ENCODE measurements at regions not wholly inside any gene's neighbourhood (a gene's known extent, or its start where the extent isn't known, plus 50 kb on each side); places are given as distances from the start of the nearest gene placed in this dataset.

DNA sequence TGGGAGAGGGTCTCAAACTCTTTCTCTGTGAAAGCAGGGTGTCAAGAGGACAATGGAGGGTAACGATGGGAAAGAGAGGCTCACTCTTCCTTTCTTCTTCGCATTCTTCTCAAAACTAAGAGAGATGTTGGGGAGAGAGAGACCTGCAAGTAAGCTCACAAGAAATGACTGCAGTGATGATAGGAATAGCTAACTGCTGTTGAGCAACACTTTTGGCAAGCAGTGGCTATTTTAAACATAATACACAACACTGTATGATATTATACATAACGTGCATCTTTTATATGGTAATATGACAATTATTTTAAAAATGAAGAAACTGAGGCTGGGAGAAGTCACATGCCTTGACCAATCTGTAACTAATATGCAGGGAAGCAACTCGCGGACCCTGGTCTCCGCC lies 247.5 kb downstream of the CMPK2 start:
- CTCF ChIA-PET: no interaction called here
- H3K4me3 Mint-ChIP-seq: no peak overlapping the region
- H3K9me3 Mint-ChIP-seq: peaks cover 3% of the 10 kb centered on the region
- H3K4me1 Mint-ChIP-seq: no peaks in the 10 kb centered on the region
- no peak for DNase-seq
- H3K27ac Mint-ChIP-seq: no peak overlapping the region
- no peaks in the 10 kb centered on the region for H3K36me3 Mint-ChIP-seq (ENCODE audit: low read depth)
- POLR2A ChIA-PET: no interaction called here
- H3K27me3 Mint-ChIP-seq: no peaks in the 10 kb centered on the region

DNA sequence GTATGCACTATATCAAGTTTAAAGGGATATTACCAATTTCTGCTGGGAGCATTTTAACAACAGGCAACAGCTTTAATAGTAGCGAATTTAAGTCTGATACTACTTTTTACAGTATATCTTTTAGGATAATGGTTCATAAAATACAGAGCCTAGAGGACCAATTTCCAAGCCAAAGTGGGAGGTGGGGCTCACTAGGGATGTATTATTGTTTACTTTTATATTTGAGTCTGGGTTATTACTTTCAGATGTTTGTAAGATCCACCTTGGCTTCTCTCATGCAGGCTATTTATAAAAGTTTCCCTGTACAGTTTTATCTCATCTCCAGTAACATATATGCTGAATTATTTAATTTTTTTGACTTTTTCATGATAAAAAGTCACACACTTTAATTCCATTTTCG lies 242.0 kb downstream of the CMPK2 start:
- no peaks in the 10 kb centered on the region for H3K9me3 Mint-ChIP-seq
- no peaks in the 10 kb centered on the region for H3K36me3 Mint-ChIP-seq (ENCODE audit: low read depth)
- H3K4me1 Mint-ChIP-seq: no peaks in the 10 kb centered on the region
- H3K4me3 Mint-ChIP-seq: no peak overlapping the region
- ChIA-PET CTCF (no interaction called here), POLR2A (no interaction called here)
- no peaks in the 10 kb centered on the region for H3K27me3 Mint-ChIP-seq
- no peak for DNase-seq
- H3K27ac Mint-ChIP-seq: no peak overlapping the region

DNA sequence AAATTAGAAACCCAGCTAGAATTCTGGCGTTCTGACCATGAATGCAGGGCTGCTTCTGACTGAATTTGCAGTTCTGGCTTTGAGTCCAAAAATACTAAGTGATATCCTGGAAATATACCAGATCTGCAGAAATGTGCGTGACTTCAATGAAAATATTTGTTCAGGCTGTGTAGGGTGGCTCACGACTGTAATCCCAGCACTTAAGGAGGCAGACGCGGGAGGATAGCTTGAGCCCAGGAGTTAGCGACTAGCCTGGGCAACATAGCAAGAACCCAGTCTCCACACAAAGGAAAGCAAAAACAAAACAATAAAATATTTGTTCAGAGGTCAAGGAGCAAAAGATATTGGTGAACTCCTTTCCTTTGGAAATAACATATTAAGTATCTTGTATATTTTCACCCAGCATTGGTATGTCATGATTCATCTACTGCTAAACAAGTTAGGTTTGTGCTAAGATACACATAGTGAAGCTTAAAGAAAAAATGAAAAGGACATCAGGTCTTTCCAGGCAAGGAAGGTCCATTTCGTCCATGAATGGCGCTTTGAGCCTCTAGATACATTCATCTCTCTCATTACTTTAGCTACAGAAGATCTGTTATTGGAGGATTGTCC lies 239.2 kb downstream of the CMPK2 start:
- Mint-ChIP-seq H3K27ac (no peak overlapping the region), H3K4me3 (no peak overlapping the region)
- CTCF ChIA-PET: no interaction called here

DNA sequence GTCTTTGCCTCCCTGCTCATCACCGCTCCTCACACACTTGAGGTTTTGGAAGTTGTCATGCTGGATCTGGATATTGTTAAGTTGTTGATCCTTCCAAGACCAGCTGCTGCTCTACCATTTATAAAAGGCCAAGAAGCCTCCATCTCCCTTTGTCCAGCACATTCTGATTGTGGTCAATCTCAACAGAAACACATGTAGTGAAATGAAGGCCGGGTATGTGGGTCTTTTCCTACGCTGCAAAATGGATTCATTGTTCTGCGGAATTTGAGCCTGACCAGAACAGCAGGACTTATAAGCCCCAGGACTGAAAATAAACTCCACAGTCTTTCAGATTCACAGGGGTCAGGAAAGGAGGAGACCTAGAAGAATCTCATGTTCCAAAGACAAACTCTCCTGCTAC lies 238.4 kb downstream of the CMPK2 start:
- ChIA-PET CTCF (no interaction called here), POLR2A (no interaction called here)
- Mint-ChIP-seq H3K27ac (no peak overlapping the region), H3K36me3 (ENCODE audit: low read depth) (no peaks in the 10 kb centered on the region), H3K27me3 (no peaks in the 10 kb centered on the region), H3K4me3 (no peak overlapping the region), H3K4me1 (no peaks in the 10 kb centered on the region), H3K9me3 (no peaks in the 10 kb centered on the region)
- no peak for DNase-seq

More for the DNA sequence above, 239.2 kb downstream of the CMPK2 start:
- no peak for DNase-seq
- POLR2A ChIA-PET: no interaction called here
- Mint-ChIP-seq H3K36me3 (ENCODE audit: low read depth) (no peaks in the 10 kb centered on the region), H3K27me3 (no peaks in the 10 kb centered on the region), H3K9me3 (no peaks in the 10 kb centered on the region), H3K4me1 (no peaks in the 10 kb centered on the region)

DNA sequence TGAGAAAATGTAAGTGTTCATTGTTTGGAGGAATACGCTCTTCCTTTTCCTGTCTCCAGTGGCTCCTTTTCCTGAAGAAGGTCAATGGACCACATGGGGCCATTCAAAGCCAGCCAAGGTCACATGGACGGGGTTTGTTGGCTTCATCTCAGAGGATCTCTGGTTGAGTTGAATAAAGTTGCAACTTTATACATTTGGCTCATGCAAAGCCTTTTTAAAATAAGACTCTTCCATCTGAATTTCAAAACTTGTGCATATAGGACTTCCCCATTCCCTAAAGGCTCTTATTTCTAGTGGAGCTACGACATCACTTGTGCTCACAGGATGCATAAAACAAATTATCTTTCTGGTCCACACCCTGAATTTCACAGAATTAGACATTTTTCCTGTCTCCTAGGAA lies 235.5 kb downstream of the CMPK2 start:
- ChIA-PET CTCF (no interaction called here), POLR2A (no interaction called here)
- no peak overlapping the region for H3K27ac Mint-ChIP-seq
- no peaks in the 10 kb centered on the region for H3K4me1 Mint-ChIP-seq
- no peaks in the 10 kb centered on the region for H3K36me3 Mint-ChIP-seq (ENCODE audit: low read depth)
- no peak for DNase-seq
- H3K27me3 Mint-ChIP-seq: no peaks in the 10 kb centered on the region
- no peaks in the 10 kb centered on the region for H3K9me3 Mint-ChIP-seq
- H3K4me3 Mint-ChIP-seq: no peak overlapping the region

DNA sequence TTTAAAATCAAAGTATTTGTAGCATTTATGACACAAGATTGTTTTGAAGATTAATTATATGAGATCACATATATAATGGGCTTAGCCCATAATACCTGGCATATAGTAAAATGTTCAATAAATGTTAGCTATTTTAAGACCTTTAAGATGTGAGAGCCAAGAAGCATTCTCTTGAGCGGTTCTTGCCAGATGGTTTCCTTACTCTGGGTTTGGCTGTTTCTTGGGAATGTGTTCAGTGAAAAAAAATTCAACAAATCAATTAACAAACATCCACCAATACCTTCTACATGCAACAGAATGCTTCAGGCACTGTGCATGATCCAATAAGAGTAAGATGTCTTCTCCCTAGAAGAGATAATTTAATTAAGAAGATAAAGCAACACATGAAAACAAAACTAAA lies 230.4 kb downstream of the CMPK2 start:
- no peaks in the 10 kb centered on the region for H3K4me1 Mint-ChIP-seq
- H3K36me3 Mint-ChIP-seq (ENCODE audit: low read depth): no peaks in the 10 kb centered on the region
- POLR2A ChIA-PET: no interaction called here

DNA sequence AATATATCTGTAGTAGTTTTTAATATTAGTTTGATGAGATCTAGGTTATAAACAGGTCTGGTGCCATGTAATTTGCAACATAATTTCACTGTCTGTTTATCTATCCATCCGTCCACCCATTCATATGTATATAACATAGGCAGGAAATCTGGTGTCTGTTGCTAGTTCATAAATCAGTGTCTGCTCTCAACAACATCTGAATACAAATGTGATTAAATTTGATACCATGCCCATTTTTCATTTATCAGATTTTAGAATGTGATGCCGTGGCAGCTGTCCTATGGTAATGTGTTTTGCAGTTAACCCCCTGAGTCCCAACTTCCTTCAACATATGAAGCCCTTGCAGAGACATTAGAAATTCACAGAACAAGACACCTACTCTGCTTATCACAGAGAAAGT lies 228.4 kb downstream of the CMPK2 start:
- Mint-ChIP-seq H3K9me3 (no peaks in the 10 kb centered on the region), H3K4me3 (no peak overlapping the region), H3K27ac (no peak overlapping the region), H3K4me1 (no peaks in the 10 kb centered on the region), H3K36me3 (ENCODE audit: low read depth) (no peaks in the 10 kb centered on the region), H3K27me3 (no peaks in the 10 kb centered on the region)
- ChIA-PET POLR2A (no interaction called here), CTCF (no interaction called here)
- DNase-seq: no peak

More for the DNA sequence above, 230.4 kb downstream of the CMPK2 start:
- CTCF ChIA-PET: no interaction called here
- H3K9me3 Mint-ChIP-seq: no peaks in the 10 kb centered on the region
- no peak overlapping the region for H3K4me3 Mint-ChIP-seq
- H3K27ac Mint-ChIP-seq: no peak overlapping the region
- no peaks in the 10 kb centered on the region for H3K27me3 Mint-ChIP-seq
- DNase-seq: no peak

DNA sequence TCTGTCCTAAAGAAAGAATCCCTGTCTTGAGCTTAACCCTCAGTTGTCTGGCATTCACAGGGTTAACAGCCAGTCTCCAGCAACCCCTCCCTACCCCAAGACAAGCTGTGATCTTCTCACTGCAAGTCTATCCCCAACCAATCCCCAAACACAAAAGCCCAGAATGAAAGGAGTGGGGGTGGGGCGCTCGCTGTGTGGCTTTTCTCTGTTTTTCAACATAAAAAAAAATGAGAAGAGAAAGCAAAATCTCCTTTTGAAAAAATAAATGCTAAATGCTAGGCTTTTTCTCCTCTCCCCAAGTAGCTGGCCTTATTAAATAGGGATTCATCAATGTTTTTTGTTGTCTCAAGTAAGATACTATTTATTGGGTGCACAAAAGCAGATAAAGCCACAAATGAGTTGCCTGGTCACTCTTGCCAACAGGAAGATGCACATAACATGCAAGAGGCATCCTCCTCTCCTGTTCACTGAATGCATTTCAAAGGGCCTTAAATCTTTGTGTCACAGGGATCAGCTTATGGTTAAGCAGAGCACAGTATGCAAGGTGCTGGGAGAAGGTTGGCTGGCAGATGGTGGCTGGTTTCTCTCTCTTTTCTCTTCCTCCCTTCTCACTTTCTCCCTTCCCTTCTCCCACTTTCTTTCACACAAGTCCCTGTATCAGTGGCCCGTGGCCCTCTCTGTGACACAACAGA lies 225.6 kb downstream of the CMPK2 start:
- no peaks in the 10 kb centered on the region for H3K9me3 Mint-ChIP-seq
- CTCF ChIA-PET: no interaction called here

DNA sequence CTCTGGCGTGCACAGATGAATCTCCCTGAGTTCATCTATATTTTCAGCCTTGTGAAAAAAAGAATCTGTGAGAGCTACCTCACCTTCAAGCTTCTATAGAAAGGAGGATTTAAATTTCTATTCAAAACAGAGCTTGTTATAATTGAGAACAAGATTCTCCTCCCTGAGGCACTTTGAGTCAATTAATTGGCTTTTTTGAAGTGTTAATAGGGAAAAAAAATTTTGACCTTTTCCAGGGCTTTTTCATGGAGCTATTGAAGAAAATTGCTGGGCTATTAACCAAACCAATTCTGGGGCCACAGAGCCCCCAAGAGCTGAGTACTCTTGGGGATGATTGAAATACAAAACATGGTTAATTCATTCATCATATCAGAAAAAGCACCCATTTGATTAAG lies 225.1 kb downstream of the CMPK2 start:
- POLR2A ChIA-PET: no interaction called here
- DNase-seq: no peak
- no peak overlapping the region for H3K27ac Mint-ChIP-seq
- H3K9me3 Mint-ChIP-seq: no peaks in the 10 kb centered on the region
- CTCF ChIA-PET: no interaction called here
- no peaks in the 10 kb centered on the region for H3K36me3 Mint-ChIP-seq (ENCODE audit: low read depth)
- no peaks in the 10 kb centered on the region for H3K4me1 Mint-ChIP-seq
- H3K4me3 Mint-ChIP-seq: no peak overlapping the region
- H3K27me3 Mint-ChIP-seq: no peaks in the 10 kb centered on the region

More for the DNA sequence above, 225.6 kb downstream of the CMPK2 start:
- no peaks in the 10 kb centered on the region for H3K36me3 Mint-ChIP-seq (ENCODE audit: low read depth)
- H3K27me3 Mint-ChIP-seq: no peaks in the 10 kb centered on the region
- H3K27ac Mint-ChIP-seq: no peak overlapping the region
- no peaks in the 10 kb centered on the region for H3K4me1 Mint-ChIP-seq
- no peak for DNase-seq
- no peak overlapping the region for H3K4me3 Mint-ChIP-seq
- POLR2A ChIA-PET: no interaction called here

DNA sequence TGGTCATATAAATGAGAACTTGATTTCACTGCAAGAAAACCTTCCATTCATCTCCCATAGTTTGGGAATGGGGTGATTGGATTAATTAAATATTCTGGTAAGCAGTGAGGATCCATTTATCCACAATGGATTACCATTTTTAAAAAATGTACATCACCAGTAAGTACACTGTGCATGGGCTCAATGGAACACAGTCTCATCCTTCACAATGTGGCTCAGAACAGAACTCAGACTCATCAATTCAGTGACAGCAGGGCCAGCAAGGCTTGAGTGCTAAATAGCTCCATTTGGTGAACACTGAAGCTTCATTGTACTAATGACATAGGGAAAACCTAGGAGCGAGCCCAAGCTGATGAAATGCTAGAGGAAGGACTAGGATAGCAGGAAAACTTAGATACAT lies 223.8 kb downstream of the CMPK2 start:
- no peak overlapping the region for H3K27ac Mint-ChIP-seq
- ChIA-PET POLR2A (no interaction called here), CTCF (no interaction called here)
- no peaks in the 10 kb centered on the region for H3K9me3 Mint-ChIP-seq
- H3K4me3 Mint-ChIP-seq: no peak overlapping the region
- no peaks in the 10 kb centered on the region for H3K27me3 Mint-ChIP-seq
- H3K36me3 Mint-ChIP-seq (ENCODE audit: low read depth): no peaks in the 10 kb centered on the region
- no peak for DNase-seq
- H3K4me1 Mint-ChIP-seq: no peaks in the 10 kb centered on the region

DNA sequence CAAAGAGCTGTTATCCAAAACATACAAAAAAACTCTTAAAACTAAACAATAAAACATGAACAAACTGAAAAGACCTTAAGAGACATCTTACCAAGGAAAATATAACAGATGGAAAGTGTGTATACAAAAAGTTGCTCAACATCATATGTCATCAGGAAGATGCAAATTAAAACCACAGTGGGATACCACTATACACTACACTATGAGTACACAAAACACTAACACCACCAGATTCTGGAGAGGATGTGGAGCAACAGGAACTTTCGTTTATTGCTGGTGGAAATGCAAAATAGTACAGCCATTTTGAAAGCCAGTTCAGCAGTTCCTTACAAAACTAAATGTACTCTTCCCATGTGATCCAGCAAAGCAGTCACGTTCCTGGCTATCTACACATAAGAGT lies 221.4 kb downstream of the CMPK2 start:
- Mint-ChIP-seq H3K27me3 (no peaks in the 10 kb centered on the region), H3K4me3 (no peak overlapping the region), H3K9me3 (no peaks in the 10 kb centered on the region), H3K36me3 (ENCODE audit: low read depth) (no peaks in the 10 kb centered on the region), H3K4me1 (no peaks in the 10 kb centered on the region), H3K27ac (no peak overlapping the region)
- ChIA-PET CTCF (no interaction called here), POLR2A (no interaction called here)
- no peak for DNase-seq

DNA sequence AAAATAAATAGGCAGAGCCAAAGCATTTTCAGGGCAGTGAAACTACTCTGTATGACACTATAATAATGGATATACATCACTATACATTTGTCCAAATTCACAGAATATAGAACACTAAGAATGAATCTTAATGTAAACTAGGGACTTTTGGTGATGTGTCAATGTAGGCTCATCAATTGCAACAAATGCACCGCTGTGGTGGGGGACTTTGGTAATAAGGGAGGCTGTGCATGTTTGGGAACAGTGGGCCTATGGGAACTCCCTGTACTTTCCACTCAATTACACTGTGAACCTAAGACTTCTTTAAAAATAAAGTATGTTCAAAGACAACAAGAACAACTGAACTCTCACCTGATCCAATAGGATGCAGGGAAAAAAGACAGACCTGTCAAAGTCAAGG lies 220.7 kb downstream of the CMPK2 start:
- no peaks in the 10 kb centered on the region for H3K36me3 Mint-ChIP-seq (ENCODE audit: low read depth)
- H3K9me3 Mint-ChIP-seq: no peaks in the 10 kb centered on the region
- ChIA-PET CTCF (no interaction called here), POLR2A (no interaction called here)
- no peak overlapping the region for H3K4me3 Mint-ChIP-seq
- H3K4me1 Mint-ChIP-seq: no peaks in the 10 kb centered on the region
- no peak overlapping the region for H3K27ac Mint-ChIP-seq
- no peaks in the 10 kb centered on the region for H3K27me3 Mint-ChIP-seq
- DNase-seq: no peak

DNA sequence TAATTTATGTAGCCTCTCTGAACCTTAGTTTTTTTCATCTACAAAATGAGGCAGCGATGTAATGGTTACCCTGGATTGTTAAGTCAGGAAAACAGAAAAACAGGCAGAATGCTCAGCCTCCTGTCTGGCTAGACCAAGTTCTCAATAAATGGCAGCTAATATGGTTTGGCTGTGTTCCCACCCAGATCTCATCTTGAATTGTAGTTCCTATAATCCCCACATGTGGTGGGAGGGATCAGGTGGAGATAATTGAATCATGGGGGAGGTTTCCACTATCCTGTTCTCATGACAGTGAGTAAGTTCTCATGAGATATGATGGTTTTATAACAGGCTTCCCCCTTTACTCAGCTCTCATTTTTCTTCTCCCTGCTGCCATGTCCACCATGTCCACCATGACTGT lies 220.0 kb downstream of the CMPK2 start:
- H3K9me3 Mint-ChIP-seq: no peaks in the 10 kb centered on the region
- H3K36me3 Mint-ChIP-seq (ENCODE audit: low read depth): no peaks in the 10 kb centered on the region
- H3K27me3 Mint-ChIP-seq: no peaks in the 10 kb centered on the region
- ChIA-PET POLR2A (no interaction called here), CTCF (no interaction called here)
- no peaks in the 10 kb centered on the region for H3K4me1 Mint-ChIP-seq
- H3K4me3 Mint-ChIP-seq: no peak overlapping the region
- no peak for DNase-seq
- no peak overlapping the region for H3K27ac Mint-ChIP-seq

DNA sequence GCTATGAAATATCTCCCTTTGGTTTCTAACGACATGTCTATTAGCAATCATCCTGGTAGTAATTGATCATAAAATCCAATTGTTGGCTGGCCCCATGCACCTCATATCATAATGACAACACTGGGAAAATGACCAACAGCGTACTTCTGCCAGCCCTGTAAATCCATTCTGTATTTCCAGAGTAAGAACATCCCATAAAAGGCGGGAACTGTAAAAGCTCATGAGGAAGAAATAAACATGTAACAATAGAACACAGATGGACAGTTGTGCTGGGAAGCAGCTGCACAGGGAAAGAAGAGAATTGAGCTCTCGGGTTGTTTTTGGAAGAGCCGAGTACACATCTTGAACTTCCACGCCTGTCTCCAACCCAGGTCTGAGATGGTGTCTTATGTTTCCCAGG lies 218.7 kb downstream of the CMPK2 start:
- no peak overlapping the region for H3K4me3 Mint-ChIP-seq
- no peaks in the 10 kb centered on the region for H3K4me1 Mint-ChIP-seq
- no peak for DNase-seq
- no peak overlapping the region for H3K27ac Mint-ChIP-seq
- ChIA-PET CTCF (no interaction called here), POLR2A (no interaction called here)
- H3K27me3 Mint-ChIP-seq: no peaks in the 10 kb centered on the region
- H3K9me3 Mint-ChIP-seq: no peaks in the 10 kb centered on the region
- no peaks in the 10 kb centered on the region for H3K36me3 Mint-ChIP-seq (ENCODE audit: low read depth)
